ENCODE measurements at regions not wholly inside any gene's neighbourhood (a gene's known extent, or its start where the extent isn't known, plus 50 kb on each side); places are given as distances from the start of the nearest gene placed in this dataset.
"Not testable (repeated sequence)": the region's sequence is repeated elsewhere in the genome, so short reads cannot be mapped to it uniquely, and the experiment has no call there.

- DNase-seq: no peak
- H3K4me1 ChIP-seq (ENCODE audit: low read length): no peaks in the 10 kb centered on the region
- H3K27ac ChIP-seq (ENCODE audit: low read length): no peak overlapping the region
- H2AFZ ChIP-seq (ENCODE audit: low read length): no peak overlapping the region
- TF ChIP-seq, protein P1, sequence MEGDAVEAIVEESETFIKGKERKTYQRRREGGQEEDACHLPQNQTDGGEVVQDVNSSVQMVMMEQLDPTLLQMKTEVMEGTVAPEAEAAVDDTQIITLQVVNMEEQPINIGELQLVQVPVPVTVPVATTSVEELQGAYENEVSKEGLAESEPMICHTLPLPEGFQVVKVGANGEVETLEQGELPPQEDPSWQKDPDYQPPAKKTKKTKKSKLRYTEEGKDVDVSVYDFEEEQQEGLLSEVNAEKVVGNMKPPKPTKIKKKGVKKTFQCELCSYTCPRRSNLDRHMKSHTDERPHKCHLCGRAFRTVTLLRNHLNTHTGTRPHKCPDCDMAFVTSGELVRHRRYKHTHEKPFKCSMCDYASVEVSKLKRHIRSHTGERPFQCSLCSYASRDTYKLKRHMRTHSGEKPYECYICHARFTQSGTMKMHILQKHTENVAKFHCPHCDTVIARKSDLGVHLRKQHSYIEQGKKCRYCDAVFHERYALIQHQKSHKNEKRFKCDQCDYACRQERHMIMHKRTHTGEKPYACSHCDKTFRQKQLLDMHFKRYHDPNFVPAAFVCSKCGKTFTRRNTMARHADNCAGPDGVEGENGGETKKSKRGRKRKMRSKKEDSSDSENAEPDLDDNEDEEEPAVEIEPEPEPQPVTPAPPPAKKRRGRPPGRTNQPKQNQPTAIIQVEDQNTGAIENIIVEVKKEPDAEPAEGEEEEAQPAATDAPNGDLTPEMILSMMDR (IDR thresholded peaks at IDR 0.05; ENCODE audit: low read length): no peak
- TF ChIP-seq EZH2 (optimal IDR thresholded peaks at IDR 0.05; ENCODE audit: low read depth, low read length) (no peak), EZH2phosphoT487 (IDR thresholded peaks at IDR 0.05; ENCODE audit: low read length) (no peak)
- H3K27me3 ChIP-seq (replicated peaks; ENCODE audit: insufficient read depth, low read length): no peaks in the 10 kb centered on the region
- H3K4me2 ChIP-seq (ENCODE audit: low read depth, low read length): no peak overlapping the region
- H3F3A ChIP-seq (ENCODE audit: insufficient read depth, low read length): no peaks in the 10 kb centered on the region
- no peak overlapping the region for H3K9ac ChIP-seq (ENCODE audit: low read length)
- no peaks in the 10 kb centered on the region for H3K79me2 ChIP-seq (ENCODE audit: low read length)
- no peaks in the 10 kb centered on the region for H3K9me2 ChIP-seq (replicated peaks; ENCODE audit: insufficient read depth, low read length)
- no peaks in the 10 kb centered on the region for H3K36me3 ChIP-seq (replicated peaks; ENCODE audit: insufficient read depth, low read length)
- H4K20me1 ChIP-seq (ENCODE audit: insufficient read depth, low read length): no peaks in the 10 kb centered on the region
- H3K9me3 ChIP-seq (replicated peaks; ENCODE audit: insufficient read depth, low read length): no peaks in the 10 kb centered on the region
- no peak overlapping the region for H3K4me3 ChIP-seq (ENCODE audit: low read length)
These were observed 90.0 kb upstream of the BNIP2 start for GRCh38 chr15:59779110-59779509.

- Histone ChIP-seq H3K4me2 (ENCODE audit: low read depth, low read length) (no peak overlapping the region), H4K20me1 (ENCODE audit: insufficient read depth, low read length) (no peaks in the 10 kb centered on the region), H3K36me3 (replicated peaks; ENCODE audit: insufficient read depth, low read length) (no peaks in the 10 kb centered on the region), H3F3A (ENCODE audit: insufficient read depth, low read length) (no peaks in the 10 kb centered on the region), H3K27me3 (replicated peaks; ENCODE audit: insufficient read depth, low read length) (no peaks in the 10 kb centered on the region), H3K79me2 (ENCODE audit: low read length) (no peaks in the 10 kb centered on the region), H3K9me2 (replicated peaks; ENCODE audit: insufficient read depth, low read length) (no peaks in the 10 kb centered on the region), H3K4me1 (ENCODE audit: low read length) (no peaks in the 10 kb centered on the region), H2AFZ (ENCODE audit: low read length) (no peak overlapping the region), H3K27ac (ENCODE audit: low read length) (no peak overlapping the region), H3K4me3 (ENCODE audit: low read length) (no peak overlapping the region), H3K9ac (ENCODE audit: low read length) (no peak overlapping the region), H3K9me3 (replicated peaks; ENCODE audit: insufficient read depth, low read length) (no peaks in the 10 kb centered on the region)
- DNase-seq: no peak
- no peak for TF ChIP-seq EZH2phosphoT487 (IDR thresholded peaks at IDR 0.05; ENCODE audit: low read length)
- TF ChIP-seq, protein P1 (IDR thresholded peaks at IDR 0.05; ENCODE audit: low read length): peak; percentile 24; the same call in 1 of the 2 replicates
- no peak for TF ChIP-seq EZH2 (optimal IDR thresholded peaks at IDR 0.05; ENCODE audit: low read depth, low read length)
These were observed 75.7 kb upstream of the BNIP2 start for GRCh38 chr15:59764775-59765174.

GRCh38 chr15:59762558-59762957 lies 73.4 kb upstream of the BNIP2 start:
- no peak overlapping the region for H2AFZ ChIP-seq (ENCODE audit: low read length)
- no peak for TF ChIP-seq EZH2 (optimal IDR thresholded peaks at IDR 0.05; ENCODE audit: low read depth, low read length)
- TF ChIP-seq, protein P1 (IDR thresholded peaks at IDR 0.05; ENCODE audit: low read length): no peak
- TF ChIP-seq EZH2phosphoT487 (IDR thresholded peaks at IDR 0.05; ENCODE audit: low read length): no peak
- no peaks in the 10 kb centered on the region for H3K9me2 ChIP-seq (replicated peaks; ENCODE audit: insufficient read depth, low read length)
- DNase-seq: no peak
- H3K27ac ChIP-seq (ENCODE audit: low read length): no peak overlapping the region
- no peak overlapping the region for H3K9ac ChIP-seq (ENCODE audit: low read length)
- H3F3A ChIP-seq (ENCODE audit: insufficient read depth, low read length): no peaks in the 10 kb centered on the region
- H3K9me3 ChIP-seq (replicated peaks; ENCODE audit: insufficient read depth, low read length): no peaks in the 10 kb centered on the region
- H3K4me1 ChIP-seq (ENCODE audit: low read length): no peaks in the 10 kb centered on the region
- H3K4me2 ChIP-seq (ENCODE audit: low read depth, low read length): no peak overlapping the region
- H3K27me3 ChIP-seq (replicated peaks; ENCODE audit: insufficient read depth, low read length): no peaks in the 10 kb centered on the region
- H3K4me3 ChIP-seq (ENCODE audit: low read length): no peak overlapping the region
- no peaks in the 10 kb centered on the region for H3K36me3 ChIP-seq (replicated peaks; ENCODE audit: insufficient read depth, low read length)
- no peaks in the 10 kb centered on the region for H4K20me1 ChIP-seq (ENCODE audit: insufficient read depth, low read length)
- no peaks in the 10 kb centered on the region for H3K79me2 ChIP-seq (ENCODE audit: low read length)

DNA sequence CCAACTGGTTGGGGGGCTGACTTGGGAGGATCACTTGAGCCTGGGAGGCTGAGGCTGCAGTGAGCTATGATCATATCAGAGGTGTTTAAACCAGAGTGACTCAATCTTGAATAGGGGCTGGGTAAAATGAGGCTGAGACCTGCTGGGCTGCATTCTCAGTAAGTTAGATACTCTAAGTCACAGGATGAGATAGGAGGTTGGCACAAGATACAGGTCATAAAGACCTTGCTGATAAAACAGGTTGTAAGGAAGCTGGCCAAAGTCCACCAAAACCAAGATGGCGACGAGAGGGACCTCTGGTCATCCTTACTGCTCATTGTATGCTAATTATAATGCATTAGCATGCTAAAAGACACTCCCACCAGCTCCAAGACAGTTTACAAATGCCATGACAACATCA lies 71.1 kb upstream of the BNIP2 start:
- H3K27ac ChIP-seq (ENCODE audit: low read length); H3K9ac ChIP-seq (ENCODE audit: low read length); H3K27me3 ChIP-seq (replicated peaks; ENCODE audit: insufficient read depth, low read length); H3K4me2 ChIP-seq (ENCODE audit: low read depth, low read length); H3K79me2 ChIP-seq (ENCODE audit: low read length); H3K4me1 ChIP-seq (ENCODE audit: low read length); H3K9me3 ChIP-seq (replicated peaks; ENCODE audit: insufficient read depth, low read length); DNase-seq; H2AFZ ChIP-seq (ENCODE audit: low read length); H3K4me3 ChIP-seq (ENCODE audit: low read length); H3K36me3 ChIP-seq (replicated peaks; ENCODE audit: insufficient read depth, low read length); H3K9me2 ChIP-seq (replicated peaks; ENCODE audit: insufficient read depth, low read length); H4K20me1 ChIP-seq (ENCODE audit: insufficient read depth, low read length); H3F3A ChIP-seq (ENCODE audit: insufficient read depth, low read length): not testable (repeated sequence)
